Activated CD4-positive, alpha-beta T cell treated with anti-CD3 and anti-CD28 coated beads for 48 hours (primary cell): ENCODE measurements at regions not wholly inside any gene's neighbourhood (a gene's known extent, or its start where the extent isn't known, plus 50 kb on each side); places are given as distances from the start of the nearest gene placed in this dataset.
"Not testable (repeated sequence)": the region's sequence is repeated elsewhere in the genome, so short reads cannot be mapped to it uniquely, and the experiment has no call there.

Experiments
- DNase-seq: peaks from one replicate; pipeline ENCODE4 v3.0.0-alpha.2; 2020

DNA sequence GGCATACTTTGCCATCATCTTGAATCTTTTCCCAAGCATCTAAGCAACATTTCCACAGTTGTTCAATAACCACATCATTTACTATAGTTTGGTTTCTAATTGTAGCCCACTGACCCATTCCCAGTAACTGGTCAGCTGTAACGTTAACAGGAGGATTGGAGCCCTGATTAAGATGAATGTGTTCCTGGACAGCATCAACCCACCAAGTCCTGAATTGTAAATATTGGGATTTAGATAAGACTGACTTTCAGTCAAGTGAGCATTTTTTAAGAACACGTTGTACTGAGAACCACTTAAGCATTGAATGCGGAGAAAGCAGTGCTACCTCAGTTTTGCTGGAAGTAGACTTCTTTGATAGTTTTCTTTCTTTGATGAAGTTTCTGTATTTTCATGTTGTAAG, 53.3 kb upstream of the ARL4D start:
- DNase-seq, result not testable (repeated sequence)

- no peak for DNase-seq
Observed at GRCh38 chr17:43344685-43345084, 54.1 kb upstream of the ARL4D start.

DNA sequence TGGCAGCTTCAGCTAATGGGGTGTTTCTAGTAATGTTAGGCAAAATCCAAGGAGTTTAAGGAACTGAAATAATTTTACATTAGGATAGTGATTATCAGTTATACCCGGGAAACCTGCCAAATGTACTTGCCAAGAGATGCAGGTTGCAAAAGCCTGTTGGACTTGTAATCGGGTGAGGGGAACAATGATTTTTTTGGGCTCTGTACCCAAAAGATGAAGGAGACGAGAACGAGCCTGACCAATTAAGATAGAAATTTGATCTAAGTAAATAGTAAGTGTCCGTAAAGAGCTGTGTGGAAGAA, 56.3 kb upstream of the ARL4D start:
- no peak for DNase-seq

GRCh38 chr17:43341715-43342588, 56.8 kb upstream of the ARL4D start:
- peak; percentile 49 for DNase-seq

DNA sequence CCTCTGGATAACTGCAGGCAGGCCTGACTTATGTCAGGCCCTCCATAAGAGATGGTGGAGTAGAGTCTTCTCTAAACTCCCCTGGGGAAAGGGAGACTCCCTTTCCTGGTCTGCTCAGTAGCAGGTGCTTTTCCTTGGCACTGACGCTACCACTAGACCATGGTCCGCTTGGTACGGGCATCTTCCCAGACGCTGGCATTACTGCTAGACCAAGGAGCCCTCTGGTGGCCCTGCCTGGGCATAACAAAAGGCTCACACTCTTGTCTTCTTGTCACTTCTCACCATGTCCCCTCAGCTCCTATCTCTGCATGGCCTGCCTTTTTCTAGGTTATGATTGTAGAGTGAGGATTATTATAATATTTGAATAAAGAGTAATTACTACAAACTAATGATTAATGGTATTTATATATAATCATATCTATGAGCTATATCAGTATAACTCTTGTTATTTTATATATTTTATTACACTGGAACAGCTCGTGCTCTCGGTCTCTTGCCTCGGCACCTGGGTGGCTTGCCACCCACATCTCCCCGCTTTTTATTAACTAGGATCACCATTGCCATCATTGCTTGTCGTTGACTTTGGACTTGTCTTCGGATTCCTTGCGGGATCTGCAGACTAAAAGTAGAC, 59.8 kb upstream of the ARL4D start:
- DNase-seq, result peak; percentile 78

DNA sequence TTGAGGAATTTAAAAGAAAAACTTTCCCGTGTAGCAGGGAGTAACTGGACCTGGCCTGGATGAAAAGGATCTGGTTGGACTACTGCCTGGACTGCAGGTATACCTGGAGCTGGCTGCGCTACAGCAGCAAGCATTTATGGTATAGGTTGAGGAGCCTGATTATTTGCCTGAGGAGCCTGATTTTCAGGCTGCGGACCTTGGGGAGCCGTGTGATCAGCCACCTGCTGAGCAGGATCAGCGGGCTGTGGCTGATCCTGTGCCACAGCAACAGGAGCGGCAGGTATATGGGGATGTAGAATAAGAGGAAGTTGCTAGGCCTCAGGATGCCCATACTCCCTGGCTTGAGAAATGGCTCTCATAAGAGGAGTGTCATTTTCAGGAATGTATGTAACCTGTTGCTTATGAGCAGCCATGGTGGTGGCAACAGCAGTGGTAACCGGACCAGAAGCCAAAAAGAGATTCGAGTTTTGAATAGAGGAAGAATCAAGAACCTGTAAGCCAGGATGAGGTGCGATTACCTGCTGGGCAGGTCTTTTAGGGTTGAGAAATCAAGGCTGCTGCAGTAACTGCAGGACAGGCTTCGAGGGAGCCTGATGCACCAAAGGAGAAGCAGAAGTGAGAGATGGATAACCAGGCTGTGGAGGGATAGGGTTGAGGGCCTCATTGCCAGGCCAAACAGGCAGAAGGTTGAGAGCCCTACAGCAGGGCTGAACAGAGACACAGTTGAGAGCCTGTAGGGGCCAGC, 60.9 kb upstream of the ARL4D start:
- DNase-seq, result no peak

GRCh38 chr17:43334738-43335402, 63.9 kb upstream of the ARL4D start:
- no peak for DNase-seq

DNA sequence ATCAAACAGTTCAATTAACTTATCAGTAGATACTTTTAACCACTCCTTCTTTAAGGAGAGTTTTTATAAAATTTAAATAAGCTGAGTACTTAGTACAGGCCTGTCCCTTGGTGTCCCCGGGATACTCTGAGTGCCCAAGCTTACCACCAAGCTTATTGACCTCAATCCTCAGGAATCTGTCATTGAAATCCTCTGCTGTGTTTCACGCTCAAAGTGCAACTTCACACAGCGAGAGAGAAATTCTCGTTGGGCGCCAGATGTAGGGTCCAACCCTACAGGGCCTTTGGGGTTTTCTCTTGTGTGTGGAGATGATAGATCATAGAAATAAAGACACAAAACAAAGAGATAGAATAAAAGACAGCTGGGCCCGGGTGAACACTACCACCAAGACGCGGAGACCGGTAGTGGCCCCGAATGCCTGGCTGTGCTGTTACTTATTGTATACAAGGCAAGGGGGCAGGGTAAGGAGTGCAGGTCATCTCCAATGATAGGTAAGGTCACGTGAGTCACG, 65.3 kb upstream of the ARL4D start:
- no peak for DNase-seq

GRCh38 chr17:43332230-43332629, 66.6 kb upstream of the ARL4D start:
- no peak for DNase-seq

- DNase-seq, result no peak
Observed at GRCh38 chr17:43330876-43331639, 67.7 kb upstream of the ARL4D start.

DNA sequence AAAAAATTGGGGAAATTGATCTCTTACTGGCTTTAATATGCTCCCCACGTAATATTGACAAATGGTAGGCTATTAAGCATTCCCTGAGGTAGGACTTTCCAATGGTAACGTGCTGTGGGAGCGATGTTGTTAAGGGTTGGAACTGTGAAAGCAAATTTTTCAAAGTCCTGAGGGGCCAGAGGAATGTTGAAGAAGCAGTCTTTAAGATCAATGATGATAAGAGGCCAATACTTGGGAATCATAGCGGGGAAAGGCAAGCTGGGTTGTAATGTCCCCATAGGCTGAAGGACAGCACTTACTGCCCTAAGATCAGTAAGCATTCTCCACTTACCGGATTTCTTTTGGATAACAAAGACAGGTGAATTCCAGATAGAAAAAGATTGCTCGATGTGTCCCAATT, 69.6 kb upstream of the ARL4D start:
- no peak for DNase-seq

- DNase-seq, result no peak
Observed at GRCh38 chr17:43328650-43329049, 70.1 kb upstream of the ARL4D start.

- DNase-seq, result no peak
Observed at GRCh38 chr17:43327834-43328420, 70.9 kb upstream of the ARL4D start.

DNA sequence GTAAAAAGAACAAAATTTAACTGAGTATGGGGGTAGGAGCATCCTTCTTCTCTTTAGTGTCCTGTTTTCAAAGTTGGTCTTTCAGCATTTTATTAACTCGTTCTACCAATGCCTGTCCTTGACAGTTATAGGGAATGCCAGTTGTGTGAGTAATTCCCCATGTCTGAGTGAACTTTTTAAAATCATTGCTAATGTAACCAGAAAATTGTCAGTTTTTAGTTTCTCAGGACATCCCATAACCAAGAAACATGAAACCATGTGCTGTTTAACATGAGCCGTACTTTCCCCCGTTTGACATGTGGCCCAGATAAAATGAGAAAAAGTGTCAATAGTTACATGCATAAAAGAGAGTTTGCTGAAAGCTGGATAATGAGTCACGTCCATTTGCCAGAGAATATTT, 71.4 kb upstream of the ARL4D start:
- DNase-seq, result no peak

DNA sequence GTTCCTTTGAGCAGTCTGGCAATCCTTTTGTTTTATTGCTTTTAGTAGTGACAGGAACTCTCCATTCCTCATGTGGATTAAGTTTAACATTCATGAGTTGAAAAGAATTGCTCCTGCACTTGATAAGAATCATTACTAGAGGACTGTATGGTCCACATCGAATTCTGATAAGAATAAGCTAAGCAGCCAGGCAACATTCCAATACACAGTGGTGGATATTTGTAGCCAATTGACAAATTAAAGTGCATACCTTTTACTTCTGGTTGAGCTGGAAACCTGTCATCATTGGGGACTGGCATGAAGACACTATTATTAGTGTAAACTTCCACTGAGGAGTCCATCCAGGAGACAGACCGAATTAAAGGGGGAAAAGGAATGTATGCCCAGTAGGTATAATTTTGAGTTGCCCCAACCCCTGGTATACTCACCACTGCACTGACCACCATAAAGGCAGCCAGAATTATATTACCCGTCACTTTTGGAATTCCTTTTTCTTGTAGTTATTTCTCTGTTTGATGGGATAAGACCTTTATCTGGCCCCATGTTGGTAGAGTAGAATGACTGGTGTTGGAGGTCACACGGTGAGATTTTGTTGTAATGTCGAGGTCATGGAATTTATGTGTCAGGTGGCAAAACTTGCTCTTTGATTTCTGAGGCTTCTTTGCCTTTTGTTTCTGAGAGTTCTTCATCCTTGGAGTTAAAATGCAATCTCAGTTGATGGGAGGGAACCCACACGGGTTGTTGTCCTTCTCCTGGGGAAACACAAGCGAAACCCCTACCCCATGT, 72.1 kb upstream of the ARL4D start:
- peak; percentile 18 for DNase-seq

GRCh38 chr17:43324205-43324893, 74.4 kb upstream of the ARL4D start:
- no peak for DNase-seq

GRCh38 chr17:43319293-43320124, 79.3 kb upstream of the ARL4D start:
- DNase-seq, result no peak

DNA sequence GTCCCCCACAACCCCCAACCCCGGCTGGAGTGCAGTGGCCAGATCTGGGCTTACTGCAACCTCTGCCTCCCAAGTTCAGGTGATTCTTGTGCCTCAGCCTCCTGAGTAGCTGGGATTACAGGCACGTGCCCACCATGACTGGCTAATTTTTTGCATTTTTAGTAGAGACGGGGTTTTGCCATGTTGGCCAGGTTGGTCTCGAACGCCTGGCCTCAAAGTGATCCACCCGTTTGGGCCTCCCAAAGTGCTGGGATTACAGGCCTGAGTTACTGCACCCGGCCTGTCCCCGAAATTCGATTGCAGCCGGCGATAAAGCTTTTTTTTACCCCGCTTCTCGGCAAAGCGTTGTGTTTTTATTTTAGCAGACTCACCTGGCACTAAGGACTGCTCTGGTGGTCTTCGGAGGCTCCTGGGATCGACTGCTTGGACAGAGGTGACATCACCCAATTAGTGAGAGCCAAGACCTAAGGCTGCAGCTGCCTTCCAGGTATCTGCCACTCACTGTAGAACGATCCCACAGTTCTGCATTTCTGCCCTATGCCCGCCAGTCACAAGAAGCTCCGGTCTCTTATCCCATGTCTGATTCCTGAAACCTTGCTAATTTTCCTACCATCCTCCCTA, 82.2 kb upstream of the ARL4D start:
- peak; percentile 30 for DNase-seq
